ENCODE measurements at regions not wholly inside any gene's neighbourhood (a gene's known extent, or its start where the extent isn't known, plus 50 kb on each side); places are given as distances from the start of the nearest gene placed in this dataset.
"Not testable (repeated sequence)": the region's sequence is repeated elsewhere in the genome, so short reads cannot be mapped to it uniquely, and the experiment has no call there.

- DNase-seq (ENCODE audit: low read depth in 1 of 2, low spot score in 1 of 2), result no peak
Measured at GRCh38 chr15:70376929-70377691, 279.4 kb upstream of the TLE3 start.

DNA sequence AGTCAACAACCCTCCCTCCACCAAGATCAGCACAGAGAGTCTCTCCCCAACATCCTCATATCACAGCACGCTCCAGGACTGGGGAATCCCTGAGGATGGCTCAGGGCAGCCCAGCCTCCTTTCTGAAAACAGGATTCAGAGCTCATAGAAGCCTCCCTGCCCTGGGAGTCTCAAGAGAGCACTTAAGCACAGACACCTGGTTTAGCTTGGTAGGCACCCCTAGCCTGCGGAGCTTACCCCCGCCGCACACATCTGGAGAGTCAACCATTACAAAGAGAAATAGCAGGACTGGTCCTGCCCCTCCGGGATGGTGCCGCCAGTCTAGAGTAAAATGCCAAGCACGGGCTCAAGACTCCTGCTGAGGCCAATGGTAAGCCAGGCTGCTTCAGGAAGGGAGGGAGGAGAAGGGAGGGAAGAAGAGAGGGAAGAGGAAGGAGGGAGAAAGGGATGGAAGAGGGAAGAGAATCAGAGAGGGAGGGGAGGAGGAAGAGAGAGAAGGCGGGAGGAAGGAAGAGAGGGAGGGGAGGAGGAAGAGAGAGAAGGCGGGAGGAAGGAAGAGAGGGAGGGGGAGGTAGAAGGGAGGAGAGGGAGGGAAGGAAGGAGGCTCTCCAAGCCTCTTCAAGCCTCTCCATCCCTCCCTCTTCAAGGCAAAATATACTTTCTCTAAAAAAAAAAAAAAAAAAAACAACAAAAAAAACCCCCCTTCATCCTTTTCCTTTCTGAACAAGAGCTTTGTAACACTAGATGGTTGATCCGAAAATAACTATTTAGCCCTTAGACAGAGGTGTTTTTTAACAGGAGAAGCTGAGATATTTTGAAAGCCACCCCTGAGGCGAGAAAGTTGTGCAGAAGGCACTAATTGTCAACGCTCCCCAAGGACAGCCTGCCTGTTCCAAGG is 278.6 kb upstream of the TLE3 start:
- no peak for DNase-seq (ENCODE audit: low read depth in 1 of 2, low spot score in 1 of 2)

DNA sequence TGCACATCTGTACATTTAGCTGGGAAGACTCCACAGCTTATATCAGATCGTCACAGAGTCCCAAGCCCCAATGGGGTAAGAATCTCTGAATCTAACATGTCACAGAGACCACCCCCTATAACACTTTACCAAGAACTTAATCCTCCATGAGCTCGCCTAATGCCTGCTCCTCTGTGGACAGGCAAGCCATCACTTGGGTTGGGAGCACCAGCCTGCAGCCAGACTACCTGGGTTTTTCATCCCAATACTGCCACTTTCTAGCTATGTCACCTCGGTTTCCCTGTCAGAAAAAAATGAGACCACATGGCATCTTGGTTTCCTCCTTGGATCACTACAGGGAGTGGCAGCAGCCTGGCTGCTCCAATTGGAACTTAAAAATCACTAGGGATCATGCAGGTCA is 277.9 kb upstream of the TLE3 start:
- no peak for DNase-seq (ENCODE audit: low read depth in 1 of 2, low spot score in 1 of 2)

DNA sequence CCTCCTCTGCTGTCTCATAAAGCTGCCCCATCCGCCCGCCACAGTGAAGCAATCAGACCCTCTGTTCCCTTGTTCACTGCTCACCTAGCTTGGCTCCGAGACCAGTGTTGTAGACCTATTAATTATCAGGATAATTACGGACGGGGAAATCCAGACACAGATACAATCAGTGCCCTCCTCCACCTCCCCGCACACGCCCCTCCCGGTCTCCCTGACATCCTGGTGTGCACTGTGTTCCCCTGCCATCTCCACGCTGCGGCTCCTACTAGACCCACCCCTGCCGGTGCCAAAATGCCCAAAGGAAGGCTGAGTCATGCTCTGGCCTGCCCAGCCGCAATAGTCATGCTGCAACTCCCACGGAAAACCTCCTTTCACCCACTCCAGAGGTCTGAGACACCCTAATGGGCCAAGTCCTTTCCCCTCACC is 277.3 kb upstream of the TLE3 start:
- DNase-seq (ENCODE audit: low read depth in 1 of 2, low spot score in 1 of 2), result no peak

DNA sequence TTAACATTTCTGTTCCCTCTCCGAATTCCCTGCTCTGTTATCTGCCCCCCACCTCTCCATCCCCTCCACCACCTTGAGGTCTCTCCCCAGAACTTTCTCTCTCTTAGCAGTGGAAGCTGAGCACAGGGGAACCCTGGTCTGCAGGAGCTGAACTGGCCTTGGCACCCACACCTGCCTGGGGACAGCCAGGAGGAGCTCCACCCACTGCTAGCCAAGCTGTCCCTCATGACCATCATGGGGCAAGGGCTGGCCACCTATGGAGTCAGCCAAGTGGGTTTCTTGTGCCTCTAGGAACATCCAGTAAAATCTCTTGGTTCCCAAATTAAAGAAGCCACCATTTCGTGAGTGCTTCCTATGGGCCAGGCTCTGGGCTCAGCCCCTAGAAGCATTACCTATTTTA is 276.4 kb upstream of the TLE3 start:
- DNase-seq (ENCODE audit: low read depth in 1 of 2, low spot score in 1 of 2), result no peak

GRCh38 chr15:70373439-70373838 is 275.7 kb upstream of the TLE3 start:
- DNase-seq (ENCODE audit: low read depth in 1 of 2, low spot score in 1 of 2), result not testable (repeated sequence)

DNA sequence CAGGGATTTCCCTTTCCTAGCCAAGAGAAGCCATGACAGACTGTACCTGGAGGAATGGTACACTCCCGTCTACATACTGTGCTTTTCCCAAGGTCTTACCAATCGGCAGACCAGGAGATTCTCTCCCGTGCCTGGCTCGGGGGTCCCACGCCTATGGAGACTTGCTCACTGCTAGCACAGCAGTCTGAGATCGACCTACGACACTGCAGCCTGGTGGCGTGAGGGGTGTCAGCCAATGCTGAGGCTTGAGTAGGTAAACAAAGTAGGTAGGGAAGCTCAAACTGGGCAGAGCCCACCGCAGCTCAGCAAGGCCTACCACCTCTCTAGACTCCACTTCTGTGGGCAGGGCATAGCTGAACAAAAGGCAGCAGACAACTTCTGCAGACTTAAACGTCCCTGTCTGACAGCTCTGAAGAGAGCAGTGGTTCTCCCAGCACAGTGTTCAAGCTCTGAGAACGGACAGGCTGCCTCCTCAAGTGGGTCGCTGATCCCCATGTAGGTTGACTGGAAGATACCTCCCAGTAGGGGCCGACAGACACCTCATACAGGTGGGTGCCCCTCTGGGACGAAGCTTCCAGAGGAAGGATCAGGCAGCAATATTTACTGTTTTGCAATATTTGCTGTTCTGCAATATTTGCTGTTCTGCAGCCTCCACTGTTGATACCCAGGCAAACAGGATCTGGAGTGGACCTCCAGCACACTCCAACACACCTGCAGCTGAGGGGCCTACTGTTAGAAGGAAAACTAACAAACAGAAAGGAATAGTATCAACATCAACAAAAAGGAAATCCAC is 270.4 kb upstream of the TLE3 start:
- DNase-seq (ENCODE audit: low read depth in 1 of 2, low spot score in 1 of 2), result not testable (repeated sequence)

DNA sequence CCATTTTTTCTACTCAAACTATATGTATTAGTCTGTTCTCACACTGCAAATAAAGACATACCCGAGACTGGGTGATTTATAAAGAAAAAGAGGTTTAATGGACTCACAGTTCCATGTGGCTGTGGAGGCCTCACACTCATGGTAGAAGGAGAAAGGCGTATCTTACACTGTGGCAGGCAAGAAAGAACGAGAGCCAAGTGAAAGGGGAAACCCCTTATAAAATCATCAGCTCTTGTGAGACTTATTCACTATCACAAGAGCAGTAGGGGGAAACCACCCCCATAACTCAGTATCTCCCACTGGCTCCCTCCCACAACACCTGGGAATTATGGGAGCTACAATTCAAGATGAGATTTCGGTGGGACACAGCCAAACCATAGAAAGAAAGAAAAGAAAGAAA is 266.3 kb upstream of the TLE3 start:
- DNase-seq (ENCODE audit: low read depth in 1 of 2, low spot score in 1 of 2), result not testable (repeated sequence)

GRCh38 chr15:70362886-70363285 is 265.2 kb upstream of the TLE3 start:
- DNase-seq (ENCODE audit: low read depth in 1 of 2, low spot score in 1 of 2), result no peak

DNA sequence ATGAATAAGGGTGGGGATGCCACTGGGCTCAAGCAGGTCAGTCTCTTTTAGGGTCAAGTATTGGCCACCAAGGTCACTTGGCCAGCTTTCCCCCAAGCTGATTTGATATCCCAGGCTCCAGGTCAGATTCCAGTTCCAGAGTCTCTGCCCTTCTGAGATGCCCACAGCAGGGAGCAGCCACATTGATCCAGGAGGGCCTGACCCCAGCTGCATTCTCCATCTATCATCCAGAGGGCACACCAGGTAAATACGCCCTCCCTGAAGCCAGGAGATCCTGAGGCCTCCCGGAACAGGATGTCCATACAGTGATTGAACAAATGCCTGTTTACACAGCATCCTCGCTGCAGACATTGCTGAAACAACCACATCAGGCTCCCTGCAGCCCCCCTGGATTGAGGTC is 264.6 kb upstream of the TLE3 start:
- no peak for DNase-seq (ENCODE audit: low read depth in 1 of 2, low spot score in 1 of 2)

- no peak for DNase-seq (ENCODE audit: low read depth in 1 of 2, low spot score in 1 of 2)
Measured at GRCh38 chr15:70361891-70362290, 264.2 kb upstream of the TLE3 start.

GRCh38 chr15:70361106-70361505 is 263.4 kb upstream of the TLE3 start:
- no peak for DNase-seq (ENCODE audit: low read depth in 1 of 2, low spot score in 1 of 2)

- DNase-seq (ENCODE audit: low read depth in 1 of 2, low spot score in 1 of 2), result no peak
Measured at GRCh38 chr15:70358871-70359647, 261.3 kb upstream of the TLE3 start.

DNA sequence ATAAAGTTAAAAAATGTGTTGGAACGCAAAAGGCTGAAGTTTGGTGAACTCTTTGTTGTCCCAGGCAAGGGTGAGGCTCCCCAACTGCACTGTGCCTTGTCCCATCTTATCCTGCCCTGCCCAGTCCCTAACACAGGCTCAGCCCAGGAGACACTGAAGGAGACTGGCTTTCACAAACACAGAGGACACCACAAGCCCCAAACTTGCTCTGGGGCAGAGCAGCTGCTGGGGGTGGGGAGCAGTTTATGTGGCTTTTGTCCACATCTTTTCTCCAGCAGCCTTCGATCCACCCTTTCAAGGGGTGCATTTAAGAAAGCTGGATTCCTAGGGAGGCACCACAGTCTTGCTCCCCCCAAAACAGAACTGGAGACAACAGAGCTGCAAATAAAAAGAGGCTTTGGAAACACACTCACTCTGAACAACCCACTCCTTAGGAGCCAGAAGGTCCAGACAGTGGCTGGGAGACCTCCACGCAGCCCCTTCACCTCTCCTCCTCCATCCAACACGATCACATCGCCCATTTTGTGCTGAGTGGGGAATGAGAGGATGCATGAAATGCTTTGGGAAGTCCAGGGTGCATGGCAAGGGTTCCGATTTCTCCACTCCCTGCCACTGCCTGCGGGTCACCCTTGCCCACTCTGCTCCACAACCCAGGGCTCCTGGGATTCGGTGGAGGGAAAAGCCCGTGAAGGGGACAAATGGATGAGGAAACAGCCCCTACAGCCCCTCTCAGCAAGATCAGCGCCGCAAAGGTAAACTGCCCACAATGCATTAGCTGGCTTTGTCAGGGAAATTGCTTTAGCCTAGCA is 260.5 kb upstream of the TLE3 start:
- DNase-seq (ENCODE audit: low read depth in 1 of 2, low spot score in 1 of 2), result no peak

- DNase-seq (ENCODE audit: low read depth in 1 of 2, low spot score in 1 of 2), result no peak
Measured at GRCh38 chr15:70357453-70357852, 259.7 kb upstream of the TLE3 start.

DNA sequence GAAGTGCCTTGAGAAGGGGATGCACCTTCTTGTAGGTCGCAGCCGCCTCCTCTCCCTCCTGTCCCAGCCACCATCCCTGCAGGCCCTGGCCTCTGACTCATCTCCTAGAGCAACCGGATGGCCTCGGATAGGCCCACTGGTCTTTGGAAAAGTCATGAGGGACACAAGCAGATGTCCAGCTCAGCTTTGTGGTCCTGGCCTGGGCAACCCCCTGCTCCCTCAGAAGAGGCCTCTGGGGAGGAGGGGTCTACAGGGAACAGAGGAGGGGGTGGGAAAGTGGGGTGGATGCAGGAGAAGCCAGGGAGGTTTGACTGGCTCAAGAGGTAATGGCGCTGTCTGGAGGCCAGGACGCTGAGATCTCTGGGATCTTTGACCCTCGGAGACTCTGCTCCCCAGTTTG is 259.2 kb upstream of the TLE3 start:
- no peak for DNase-seq (ENCODE audit: low read depth in 1 of 2, low spot score in 1 of 2)

DNA sequence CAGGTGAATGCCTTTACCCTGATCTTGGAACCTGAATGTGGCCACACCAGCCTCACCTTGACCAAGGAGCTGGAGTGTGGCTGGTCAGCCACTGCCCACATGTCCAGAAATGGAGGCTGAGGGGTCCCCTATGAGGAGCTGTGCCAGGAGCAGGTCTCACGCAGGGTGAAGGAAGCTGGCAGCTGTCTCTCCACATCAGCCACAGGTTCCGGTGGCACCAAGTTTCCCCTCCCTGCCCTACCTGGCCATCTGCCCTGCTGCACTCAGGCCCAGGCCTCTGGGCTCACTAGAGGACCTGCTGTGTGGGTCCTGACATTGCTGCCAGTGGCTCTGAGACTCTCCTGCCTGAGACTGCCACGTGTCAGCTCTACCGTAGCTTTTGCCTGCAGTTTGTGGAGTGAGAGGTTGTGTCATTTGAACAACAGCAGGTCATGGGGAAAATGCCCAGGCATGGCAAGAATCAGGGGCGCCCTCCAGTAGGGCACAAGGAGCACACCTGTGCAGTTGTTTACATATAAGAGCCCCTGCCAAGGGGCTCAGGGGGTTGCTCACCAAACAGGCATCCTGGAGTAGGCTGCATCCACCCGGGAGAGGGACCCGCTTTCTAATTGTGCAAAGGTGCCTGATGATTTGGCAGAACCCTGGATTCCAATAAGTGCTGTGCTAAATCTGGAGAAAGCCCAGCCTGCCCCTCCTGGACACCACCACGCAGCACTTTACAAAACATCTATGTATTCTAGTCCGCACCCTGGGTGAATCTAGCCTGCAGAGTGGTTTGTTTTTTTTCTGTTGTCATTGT is 258.5 kb upstream of the TLE3 start:
- DNase-seq (ENCODE audit: low read depth in 1 of 2, low spot score in 1 of 2), result no peak

DNA sequence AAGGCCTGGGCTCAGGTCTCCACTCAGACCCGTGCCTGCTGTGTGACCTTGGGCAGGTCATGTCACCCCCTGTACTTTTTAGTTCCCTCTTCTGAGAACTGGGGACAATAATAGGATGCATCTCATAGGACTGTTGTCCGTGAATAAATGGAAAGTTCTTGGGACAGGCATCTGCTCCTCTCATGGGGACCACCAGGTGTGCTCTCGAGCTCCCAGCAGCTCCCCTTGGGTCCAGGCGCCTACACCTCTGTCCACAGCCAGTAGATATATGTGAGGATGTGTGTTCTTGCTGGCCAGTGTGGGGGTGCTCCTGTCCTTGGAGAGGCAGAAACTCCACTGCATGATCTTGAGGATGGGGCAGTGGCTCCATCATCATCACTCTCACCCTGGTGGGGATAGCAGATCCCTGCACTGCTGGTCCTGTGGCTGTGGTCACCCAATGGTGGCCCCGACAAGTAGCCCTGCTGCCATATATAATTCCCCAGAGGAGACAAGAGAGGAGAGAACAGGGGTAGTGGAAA is 257.6 kb upstream of the TLE3 start:
- no peak for DNase-seq (ENCODE audit: low read depth in 1 of 2, low spot score in 1 of 2)

DNA sequence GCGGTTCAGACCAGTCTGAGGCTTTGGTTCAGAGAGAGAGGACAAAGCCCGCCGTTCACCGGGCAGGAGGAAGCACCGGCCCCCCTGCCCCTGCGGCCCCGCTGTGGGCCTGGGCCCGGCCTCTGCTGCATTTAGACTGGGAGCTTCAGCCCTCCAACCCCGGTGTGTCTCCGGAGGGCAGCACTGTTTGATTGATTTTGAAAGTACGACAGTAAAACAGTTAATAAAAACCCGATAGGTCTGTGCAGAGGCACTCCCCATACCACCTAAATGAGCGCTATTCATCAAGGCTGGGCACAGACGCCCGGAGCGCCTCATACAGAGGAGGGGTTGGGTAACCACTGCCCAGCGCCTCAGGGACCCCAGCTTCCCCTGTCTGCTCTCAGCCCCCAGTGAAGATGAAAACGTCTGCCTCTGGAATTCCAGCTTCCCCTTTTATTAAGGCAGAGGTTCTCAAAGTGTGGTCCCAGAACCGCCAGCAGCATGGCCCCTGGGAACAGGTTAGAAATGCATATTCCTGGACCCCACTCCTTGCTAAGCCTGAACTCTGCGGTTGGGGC is 256.7 kb upstream of the TLE3 start:
- DNase-seq (ENCODE audit: low read depth in 1 of 2, low spot score in 1 of 2), result no peak

Data from activated T-helper 1 cell treated with anti-CD3 and anti-CD28 coated beads, Interleukin-2, amount 50 U/mL, for 16 hours (primary cell).